MM.1S (cell line): ENCODE measurements at regions not wholly inside any gene's neighbourhood (a gene's known extent, or its start where the extent isn't known, plus 50 kb on each side); places are given as distances from the start of the nearest gene placed in this dataset.
"Not testable (repeated sequence)": the region's sequence is repeated elsewhere in the genome, so short reads cannot be mapped to it uniquely, and the experiment has no call there.

Experiments used
- DNase-seq: peaks from one replicate; pipeline ENCODE4 v3.0.0-alpha.2; 2015
- H2AFZ ChIP-seq: fragments of 300-600 bp; sonication (generic); 2 replicates; pipeline ENCODE4 v1.6.0; 2016; ENCODE audit warnings: antibody characterized with exemption, low read length
- H3F3A ChIP-seq: fragments of 300-600 bp; sonication (generic); 2 replicates; pipeline ENCODE4 v1.6.1; 2016; ENCODE audit warnings: mild to moderate bottlenecking, antibody characterized with exemption, low read length, moderate library complexity, mixed read lengths; ENCODE audit not compliant: insufficient read depth
- H3K27ac ChIP-seq: fragments of 300-600 bp; sonication (generic); 2 replicates; pipeline ENCODE4 v1.5.1; 2016; ENCODE audit warnings: mild to moderate bottlenecking, low read length
- H3K27me3 ChIP-seq: fragments of 300-600 bp; sonication (generic); replicated peaks from 2 replicates; pipeline ENCODE4 v1.6.0; 2016; ENCODE audit warnings: low read length; ENCODE audit not compliant: insufficient read depth
- H3K36me3 ChIP-seq: fragments of 300-600 bp; sonication (generic); replicated peaks from 2 replicates; pipeline ENCODE4 v1.6.1; 2016; ENCODE audit warnings: mild to moderate bottlenecking, low read length, mixed read lengths; ENCODE audit not compliant: insufficient read depth
- H3K4me1 ChIP-seq: fragments of 300-600 bp; sonication (generic); 2 replicates; pipeline ENCODE4 v1.6.1; 2016; ENCODE audit warnings: low read length, mixed read lengths
- H3K4me2 ChIP-seq: fragments of 300-600 bp; sonication (generic); 2 replicates; pipeline ENCODE4 v1.6.0; 2016; ENCODE audit warnings: low read depth, low read length
- H3K4me3 ChIP-seq: fragments of 300-600 bp; sonication (generic); 2 replicates; pipeline ENCODE4 v1.5.1; 2016; ENCODE audit warnings: low read length, mixed read lengths
- H3K79me2 ChIP-seq: fragments of 300-600 bp; sonication (generic); 2 replicates; pipeline ENCODE4 v1.6.1; 2016; ENCODE audit warnings: mixed run types, low read length, mixed read lengths
- H3K9ac ChIP-seq: fragments of 300-600 bp; sonication (generic); 2 replicates; pipeline ENCODE4 v1.6.1; 2016; ENCODE audit warnings: low read length, mixed read lengths
- H3K9me2 ChIP-seq: fragments of 300-600 bp; sonication (generic); replicated peaks from 2 replicates; pipeline ENCODE4 v1.6.1; 2016; ENCODE audit warnings: mild to moderate bottlenecking, low read length, mixed read lengths; ENCODE audit not compliant: insufficient read depth
- H3K9me3 ChIP-seq: fragments of 300-600 bp; sonication (generic); replicated peaks from 2 replicates; pipeline ENCODE4 v1.6.1; 2016; ENCODE audit warnings: mild to moderate bottlenecking, low read length, mixed read lengths; ENCODE audit not compliant: insufficient read depth
- H4K20me1 ChIP-seq: fragments of 300-600 bp; sonication (generic); 2 replicates; pipeline ENCODE4 v1.6.1; 2016; ENCODE audit warnings: mild to moderate bottlenecking, low read length, moderate library complexity, mixed read lengths; ENCODE audit not compliant: insufficient read depth
- CTCF ChIP-seq: fragments of 300-600 bp; sonication (generic); IDR thresholded peaks from 2 replicates; pipeline ENCODE4 v1.5.1; 2016; ENCODE audit warnings: antibody characterized with exemption, low read length, mixed read lengths
- EZH2 ChIP-seq: fragments of 300-600 bp; sonication (generic); optimal IDR thresholded peaks from 2 replicates; pipeline ENCODE3; 2017; ENCODE audit warnings: low read depth, mild to moderate bottlenecking, antibody characterized with exemption, low read length, mixed read lengths
- EZH2phosphoT487 ChIP-seq: fragments of 300-600 bp; sonication (generic); IDR thresholded peaks from 2 replicates; pipeline ENCODE4 v1.6.1; 2018; ENCODE audit warnings: antibody characterized with exemption, low read length

GRCh38 chr20:47921408-47921807, 136.1 kb upstream of the SULF2 start:
- Histone ChIP-seq H3K4me2 (no peak overlapping the region), H3F3A (no peaks in the 10 kb centered on the region), H4K20me1 (no peaks in the 10 kb centered on the region), H3K4me3 (no peak overlapping the region), H2AFZ (no peak overlapping the region), H3K9me2 (no peaks in the 10 kb centered on the region), H3K27ac (no peak overlapping the region), H3K79me2 (no peaks in the 10 kb centered on the region), H3K36me3 (no peaks in the 10 kb centered on the region), H3K27me3 (no peaks in the 10 kb centered on the region), H3K9me3 (no peaks in the 10 kb centered on the region), H3K9ac (no peak overlapping the region), H3K4me1 (no peaks in the 10 kb centered on the region)
- no peak for DNase-seq
- no peak for TF ChIP-seq EZH2phosphoT487
- no peak for TF ChIP-seq CTCF
- no peak for TF ChIP-seq EZH2

DNA sequence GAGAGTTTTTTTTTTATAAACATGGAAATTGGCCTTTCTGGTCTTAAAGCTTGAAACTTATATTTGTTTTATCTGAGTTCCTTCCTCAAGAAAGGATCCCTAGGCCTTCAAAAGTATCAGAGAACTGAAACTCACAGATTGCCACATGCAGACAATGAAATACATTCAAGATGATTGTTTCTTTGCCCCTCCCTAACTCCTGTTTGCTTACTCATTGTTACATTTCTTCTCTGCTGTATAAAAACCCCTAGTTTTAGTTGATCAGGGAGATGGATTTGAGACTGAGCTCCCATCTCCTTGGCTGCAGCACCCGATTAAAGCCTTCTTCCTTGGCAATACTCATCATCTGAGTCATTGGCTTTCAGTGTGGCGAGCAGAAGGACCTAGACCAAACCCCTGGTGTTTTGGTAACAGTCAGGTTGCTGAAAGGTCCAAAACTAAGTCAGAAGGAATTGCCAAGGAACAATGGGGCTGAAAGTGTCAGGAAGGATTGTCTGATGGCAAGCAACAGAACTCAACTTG, 132.3 kb upstream of the SULF2 start:
- no peaks in the 10 kb centered on the region for H3K9me2 ChIP-seq
- H3K4me3 ChIP-seq: no peak overlapping the region
- H3K27me3 ChIP-seq: no peaks in the 10 kb centered on the region
- no peaks in the 10 kb centered on the region for H3K79me2 ChIP-seq
- H3K9me3 ChIP-seq: no peaks in the 10 kb centered on the region
- no peak for DNase-seq
- H3K9ac ChIP-seq: no peak overlapping the region
- no peak for TF ChIP-seq EZH2phosphoT487
- no peak for TF ChIP-seq CTCF
- no peak for TF ChIP-seq EZH2
- H3K36me3 ChIP-seq: no peaks in the 10 kb centered on the region
- no peak overlapping the region for H2AFZ ChIP-seq
- no peaks in the 10 kb centered on the region for H3F3A ChIP-seq
- H3K4me1 ChIP-seq: no peaks in the 10 kb centered on the region
- H3K27ac ChIP-seq: no peak overlapping the region; the same call in 1 of the 2 replicates
- H3K4me2 ChIP-seq: no peak overlapping the region
- no peaks in the 10 kb centered on the region for H4K20me1 ChIP-seq

DNA sequence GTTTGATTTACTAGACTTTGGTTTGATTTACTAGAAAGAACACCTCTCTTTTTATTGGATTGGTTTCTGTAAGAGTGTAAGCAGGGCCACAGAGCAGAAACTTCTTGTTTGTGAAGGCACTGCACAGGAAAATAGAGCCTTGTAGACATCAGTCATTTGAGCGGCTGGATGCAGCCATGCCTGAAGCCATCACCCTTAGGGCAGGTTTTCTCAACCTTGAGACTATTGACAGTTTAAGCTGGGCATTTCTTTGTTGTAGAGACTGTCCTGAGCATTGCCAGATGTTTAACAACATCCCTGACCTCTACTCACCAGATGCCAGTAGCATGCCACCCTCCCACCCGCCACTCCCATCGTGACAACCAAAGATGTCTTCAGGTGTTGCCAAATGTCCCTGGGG, 130.2 kb upstream of the SULF2 start:
- Histone ChIP-seq H3K9me2 (no peaks in the 10 kb centered on the region), H3K9me3 (no peaks in the 10 kb centered on the region), H3K79me2 (no peaks in the 10 kb centered on the region), H3K9ac (no peak overlapping the region), H2AFZ (no peak overlapping the region), H3K36me3 (no peaks in the 10 kb centered on the region), H3K27ac (no peak overlapping the region), H3F3A (no peaks in the 10 kb centered on the region), H4K20me1 (no peaks in the 10 kb centered on the region), H3K27me3 (no peaks in the 10 kb centered on the region), H3K4me2 (no peak overlapping the region), H3K4me3 (no peak overlapping the region), H3K4me1 (no peaks in the 10 kb centered on the region)
- DNase-seq: no peak
- TF ChIP-seq EZH2 (no peak), EZH2phosphoT487 (no peak), CTCF (no peak)

DNA sequence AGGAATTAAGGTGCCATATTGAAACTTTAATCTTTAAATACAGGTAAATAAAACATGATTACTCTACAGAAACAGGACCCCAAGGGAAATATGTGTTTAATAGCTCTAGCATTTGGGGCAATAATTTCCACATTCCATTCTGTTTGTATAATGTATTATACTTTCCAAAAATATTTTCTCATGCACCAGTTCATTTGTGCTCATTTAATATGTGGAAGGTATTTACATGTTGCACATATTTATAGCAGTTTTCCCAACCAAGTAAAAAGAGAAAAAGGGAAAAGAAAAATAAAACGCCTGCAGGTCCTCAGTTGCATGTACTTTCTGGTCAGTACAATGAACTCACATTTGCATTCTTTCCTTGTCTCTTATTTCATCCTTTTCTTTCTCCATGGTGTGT, 129.5 kb upstream of the SULF2 start:
- no peak overlapping the region for H3K4me2 ChIP-seq
- no peaks in the 10 kb centered on the region for H3F3A ChIP-seq
- TF ChIP-seq EZH2phosphoT487 (no peak), CTCF (no peak), EZH2 (no peak)
- no peak overlapping the region for H2AFZ ChIP-seq
- no peaks in the 10 kb centered on the region for H3K4me1 ChIP-seq
- no peaks in the 10 kb centered on the region for H3K27me3 ChIP-seq
- H3K79me2 ChIP-seq: no peaks in the 10 kb centered on the region
- no peak overlapping the region for H3K9ac ChIP-seq
- no peaks in the 10 kb centered on the region for H4K20me1 ChIP-seq
- H3K9me2 ChIP-seq: no peaks in the 10 kb centered on the region
- H3K36me3 ChIP-seq: no peaks in the 10 kb centered on the region
- H3K4me3 ChIP-seq: no peak overlapping the region
- DNase-seq: no peak
- no peaks in the 10 kb centered on the region for H3K9me3 ChIP-seq
- H3K27ac ChIP-seq: no peak overlapping the region

GRCh38 chr20:47912786-47913501, 127.7 kb upstream of the SULF2 start:
- H3F3A ChIP-seq, H3K4me3 ChIP-seq, H3K4me2 ChIP-seq, H3K36me3 ChIP-seq, H4K20me1 ChIP-seq, H2AFZ ChIP-seq, H3K9me2 ChIP-seq, H3K4me1 ChIP-seq, H3K9me3 ChIP-seq, H3K27ac ChIP-seq, H3K27me3 ChIP-seq, H3K9ac ChIP-seq, H3K79me2 ChIP-seq, DNase-seq: not testable (repeated sequence)
